ENCODE measurements at regions not wholly inside any gene's neighbourhood (a gene's known extent, or its start where the extent isn't known, plus 50 kb on each side); places are given as distances from the start of the nearest gene placed in this dataset.

DNA sequence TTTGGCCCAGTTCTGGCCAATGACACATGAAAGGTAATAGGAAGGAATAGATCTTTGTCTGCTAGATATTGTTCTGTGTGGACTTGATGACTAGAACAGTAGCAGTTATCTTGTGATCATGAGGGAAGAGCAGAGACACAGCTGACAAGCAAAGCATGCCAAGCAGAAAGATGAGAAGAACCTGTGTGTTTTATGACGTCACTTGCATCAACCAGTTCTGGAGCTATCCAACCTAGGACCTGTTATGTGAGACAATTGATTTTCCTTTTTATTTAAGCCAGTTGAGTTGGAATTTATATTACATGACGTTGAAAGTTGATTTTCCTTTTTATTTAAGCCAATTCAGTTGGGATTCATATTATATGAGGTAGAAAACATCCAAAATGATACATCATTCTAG lies 143.2 kb downstream of the MCHR2 start:
- H3K4me1 Mint-ChIP-seq, result no peaks in the 10 kb centered on the region
- POLR2A ChIA-PET, result no interaction called here
- no peaks in the 10 kb centered on the region for H3K9me3 Mint-ChIP-seq
- H3K36me3 Mint-ChIP-seq (ENCODE audit: low read depth), result no peaks in the 10 kb centered on the region
- CTCF ChIA-PET, result no interaction called here
- H3K4me3 Mint-ChIP-seq, result no peak overlapping the region
- H3K27me3 Mint-ChIP-seq, result peaks cover 7% of the 10 kb centered on the region
- no peak overlapping the region for H3K27ac Mint-ChIP-seq
- DNase-seq, result no peak

DNA sequence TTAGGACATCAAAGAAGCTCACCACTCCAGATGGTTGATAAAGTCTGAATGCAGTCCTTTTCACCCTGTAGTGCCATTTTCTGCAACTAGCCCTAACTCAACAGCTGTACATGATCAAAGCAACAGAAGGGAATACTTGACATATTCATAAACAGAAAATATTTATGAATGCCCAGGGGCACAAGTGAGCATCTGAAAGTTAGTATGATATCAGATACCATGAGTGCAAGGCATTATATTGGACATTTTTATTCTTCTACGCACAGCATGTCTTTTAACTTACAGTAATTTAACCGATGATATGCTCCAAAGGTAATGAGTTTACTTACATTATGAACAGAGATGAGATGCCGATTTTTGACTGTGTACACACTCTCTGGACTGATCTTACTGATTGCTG lies 142.0 kb downstream of the MCHR2 start:
- ChIA-PET CTCF (no interaction called here), POLR2A (no interaction called here)
- no peak overlapping the region for H3K27ac Mint-ChIP-seq
- H3K36me3 Mint-ChIP-seq (ENCODE audit: low read depth), result no peaks in the 10 kb centered on the region
- H3K27me3 Mint-ChIP-seq, result peaks cover 7% of the 10 kb centered on the region
- H3K9me3 Mint-ChIP-seq, result no peaks in the 10 kb centered on the region
- no peak for DNase-seq
- no peak overlapping the region for H3K4me3 Mint-ChIP-seq
- no peaks in the 10 kb centered on the region for H3K4me1 Mint-ChIP-seq

DNA sequence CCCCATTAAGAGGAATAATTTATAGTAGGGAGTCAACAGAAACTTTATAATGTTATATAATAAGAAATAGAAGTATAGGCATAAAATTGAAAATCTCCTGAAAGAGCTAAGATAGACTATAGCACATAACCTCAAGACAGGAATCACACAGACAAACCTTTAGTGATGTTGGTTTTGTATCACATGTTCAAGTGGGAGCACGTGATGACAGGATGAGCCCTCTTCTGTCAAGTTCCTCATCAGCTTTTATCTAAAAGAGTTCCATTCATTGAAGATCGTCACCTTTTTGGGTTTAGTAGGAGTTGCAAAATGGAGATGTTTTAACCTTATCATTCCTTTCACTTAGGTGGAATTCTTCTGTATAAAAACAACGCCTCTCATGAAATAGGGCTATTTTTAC lies 127.0 kb downstream of the MCHR2 start:
- Mint-ChIP-seq H3K36me3 (ENCODE audit: low read depth) (no peaks in the 10 kb centered on the region), H3K27me3 (peaks cover 35% of the 10 kb centered on the region), H3K9me3 (no peaks in the 10 kb centered on the region), H3K4me1 (peaks cover 2% of the 10 kb centered on the region), H3K27ac (no peak overlapping the region), H3K4me3 (no peak overlapping the region)
- CTCF ChIA-PET, result interaction anchor here (1.1 kb wide), 1 partner anchor 135 kb away, joined by 3 read pairs; no protein-coding TSS in a partner anchor
- DNase-seq, result no peak
- POLR2A ChIA-PET, result no interaction called here

DNA sequence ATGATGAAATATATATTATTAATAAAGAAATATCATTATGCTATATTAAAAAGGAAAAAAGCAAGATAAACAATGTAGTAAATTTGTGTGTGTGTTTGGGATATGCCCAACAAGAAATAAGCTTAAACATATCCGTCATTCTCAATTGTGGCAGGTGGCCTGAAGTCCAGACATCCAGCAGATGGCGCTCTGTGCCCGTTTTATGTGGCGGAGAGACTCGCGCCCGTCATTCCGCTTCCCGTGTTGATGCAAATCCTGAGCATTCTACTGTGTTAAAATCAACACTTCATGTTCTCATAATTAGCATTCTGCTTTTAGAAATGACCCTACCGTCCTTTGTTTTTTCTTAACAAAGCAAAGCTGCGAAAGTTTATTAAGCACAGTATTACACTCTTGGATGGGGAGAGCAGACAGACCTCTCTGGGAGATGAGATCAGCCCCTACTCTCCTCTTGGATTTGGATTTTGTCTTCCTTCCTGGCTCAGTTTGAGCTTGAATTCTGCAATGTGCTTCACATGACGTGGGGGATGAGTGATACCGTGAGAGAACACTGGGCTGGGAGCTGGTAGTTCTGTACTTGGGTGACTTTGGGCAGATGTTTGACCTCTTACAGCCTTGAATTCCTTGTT lies 125.8 kb downstream of the MCHR2 start:
- Mint-ChIP-seq H3K9me3 (no peaks in the 10 kb centered on the region), H3K4me1 (peaks cover 2% of the 10 kb centered on the region), H3K36me3 (ENCODE audit: low read depth) (no peaks in the 10 kb centered on the region), H3K27me3 (peaks cover 33% of the 10 kb centered on the region), H3K4me3 (no peak overlapping the region), H3K27ac (no peak overlapping the region)
- DNase-seq, result peak; percentile 79
- ChIA-PET CTCF (interaction anchor here (0.8 to 1.5 kb wide), 6 partner anchors 9 to 233 kb away, joined by 3 to 4 read pairs (median 4); no protein-coding TSS in a partner anchor), POLR2A (interaction anchor here (0.6 kb wide), 1 partner anchor 379 kb away, joined by 3 read pairs; no protein-coding TSS in a partner anchor)

All from activated CD4-positive, alpha-beta T cell treated with anti-CD3 and anti-CD28 coated beads, Interleukin-2, amount 10 ng/mL, durations not matched to agents 7 days and 5 days (primary cell).